HEK293 (cell line): ENCODE measurements at regions not wholly inside any gene's neighbourhood (a gene's known extent, or its start where the extent isn't known, plus 50 kb on each side); places are given as distances from the start of the nearest gene placed in this dataset.
"Not testable (repeated sequence)": the region's sequence is repeated elsewhere in the genome, so short reads cannot be mapped to it uniquely, and the experiment has no call there.

Source experiments
- CTCF ChIA-PET: fragments of 350-600 bp; formaldehyde crosslinking; extraction: SDS; loops from one replicate; lab custom pipeline; 2021; ENCODE audit warnings: antibody characterized with exemption; lab: Yijun Ruan, JAX
- POLR2A ChIA-PET: fragments of 300-600 bp; formaldehyde crosslinking; extraction: SDS; loops from one replicate; lab custom pipeline; 2020; ENCODE audit warnings: antibody characterized with exemption, inconsistent platforms; lab: Yijun Ruan, JAX
- H3K27ac ChIP-seq: fragments of 200-500 bp; sonication (Bioruptor generic); 2 replicates; pipeline ENCODE4 v1.5.1; 2014; ENCODE audit warnings: low read depth, low read length, control low read depth, inconsistent platforms; ENCODE audit errors: extremely low read depth
- H3K36me3 ChIP-seq, 2 experiments: fragments of 200-500 bp in 1 of 2; sonication (Bioruptor generic) in 1 of 2; 1 replicate in 1 of 2; 2 replicates in 1 of 2; pipeline ENCODE4 v1.5.1; 2014 to 2017; ENCODE audit warnings: inconsistent platforms in 2 of 2, low read length in 2 of 2; ENCODE audit not compliant: control insufficient read depth in 2 of 2, insufficient read depth in 1 of 2
- H3K4me1 ChIP-seq: fragments of 200-500 bp; sonication (Bioruptor generic); 2 replicates; pipeline ENCODE4 v1.5.1; 2014; ENCODE audit warnings: mild to moderate bottlenecking, low read length, inconsistent platforms; ENCODE audit not compliant: control insufficient read depth, insufficient read depth
- H3K4me3 ChIP-seq: 2 replicates; pipeline ENCODE4 v1.5.1; 2011; ENCODE audit warnings: low read depth, mild to moderate bottlenecking, control low read depth, low read length, moderate library complexity
- H3K9me3 ChIP-seq: fragments of 200-500 bp; sonication (Bioruptor generic); 2 replicates; pipeline ENCODE4 v1.5.1; 2014; ENCODE audit warnings: low read depth, low read length, inconsistent platforms; ENCODE audit not compliant: control insufficient read depth, insufficient read depth
- ATF2 ChIP-seq: fragments of 450-650 bp; formaldehyde crosslinking; IDR thresholded peaks from 2 replicates; pipeline ENCODE4 v1.5.1; 2016; ENCODE audit warnings: missing biosample characterization, missing genetic modification characterization, low read depth
- BCL11B ChIP-seq: fragments of 450-650 bp; formaldehyde crosslinking; IDR thresholded peaks from 2 replicates; pipeline ENCODE4 v1.5.1; 2016; ENCODE audit warnings: low read depth, missing biosample characterization, missing genetic modification characterization
- HIC1 ChIP-seq: fragments of 450-650 bp; formaldehyde crosslinking; IDR thresholded peaks from 2 replicates; pipeline ENCODE4 v1.5.1; 2016; ENCODE audit warnings: missing biosample characterization, missing genetic modification characterization
- OSR2 ChIP-seq: fragments of 450-650 bp; formaldehyde crosslinking; IDR thresholded peaks from 2 replicates; pipeline ENCODE4 v1.5.1; 2016; ENCODE audit warnings: missing biosample characterization, missing genetic modification characterization
- PATZ1 ChIP-seq: fragments of 450-650 bp; formaldehyde crosslinking; IDR thresholded peaks from 2 replicates; pipeline ENCODE4 v1.5.1; 2016; ENCODE audit warnings: missing biosample characterization, missing genetic modification characterization
- SCRT2 ChIP-seq: fragments of 450-650 bp; formaldehyde crosslinking; IDR thresholded peaks from 2 replicates; pipeline ENCODE4 v1.5.1; 2016; ENCODE audit warnings: missing biosample characterization, missing genetic modification characterization
- SP2 ChIP-seq: fragments of 450-650 bp; formaldehyde crosslinking; IDR thresholded peaks from 2 replicates; pipeline ENCODE4 v1.5.1; 2016; ENCODE audit warnings: missing biosample characterization, missing genetic modification characterization
- ZBTB21 ChIP-seq: fragments of 450-650 bp; formaldehyde crosslinking; IDR thresholded peaks from 2 replicates; pipeline ENCODE4 v1.5.1; 2017; ENCODE audit warnings: missing biosample characterization, missing genetic modification characterization
- ZBTB7A ChIP-seq: fragments of 450-650 bp; formaldehyde crosslinking; IDR thresholded peaks from 2 replicates; pipeline ENCODE4 v1.5.1; 2016; ENCODE audit warnings: low read depth, missing biosample characterization, missing genetic modification characterization
- ZNF274 ChIP-seq, 2 experiments: fragments of 200-500 bp in 1 of 2; fragments of 450-650 bp in 1 of 2; sonication (Bioruptor generic) in 1 of 2; formaldehyde crosslinking in 1 of 2; IDR thresholded peaks; 2 replicates each; pipeline versions ENCODE4 v1.5.1 to v1.6.1; 2014 to 2016; ENCODE audit warnings: borderline replicate concordance in 1 of 2, inconsistent platforms in 1 of 2, low read length in 1 of 2, missing biosample characterization in 1 of 2, missing genetic modification characterization in 1 of 2
- ZNF280C ChIP-seq: fragments of 450-650 bp; formaldehyde crosslinking; IDR thresholded peaks from 2 replicates; pipeline ENCODE4 v1.5.1; 2016; ENCODE audit warnings: missing biosample characterization, missing genetic modification characterization
- ZNF354C ChIP-seq: fragments of 450-650 bp; formaldehyde crosslinking; IDR thresholded peaks from 2 replicates; pipeline ENCODE4 v1.5.1; 2016; ENCODE audit warnings: missing biosample characterization, missing genetic modification characterization, low read depth, borderline replicate concordance
- ZNF510 ChIP-seq: fragments of 450-650 bp; formaldehyde crosslinking; IDR thresholded peaks from 2 replicates; pipeline ENCODE4 v1.5.1; 2018; ENCODE audit warnings: mild to moderate bottlenecking, missing genetic modification characterization, missing biosample characterization; ENCODE audit not compliant: insufficient replicate concordance
- ZNF626 ChIP-seq: fragments of 450-650 bp; sonication (Bioruptor Pico); formaldehyde crosslinking; IDR thresholded peaks from 2 replicates; pipeline ENCODE4 v1.5.1; 2018; ENCODE audit warnings: missing biosample characterization, missing genetic modification characterization, inconsistent platforms
- ZNF837 ChIP-seq: fragments of 450-650 bp; formaldehyde crosslinking; IDR thresholded peaks from 2 replicates; pipeline ENCODE4 v1.5.1; 2016; ENCODE audit warnings: missing biosample characterization, missing genetic modification characterization
- ZSCAN18 ChIP-seq: fragments of 450-650 bp; formaldehyde crosslinking; IDR thresholded peaks from 2 replicates; pipeline ENCODE4 v1.5.1; 2016; ENCODE audit warnings: missing biosample characterization, missing genetic modification characterization
- ZSCAN4 ChIP-seq: fragments of 450-650 bp; formaldehyde crosslinking; IDR thresholded peaks from 2 replicates; pipeline ENCODE4 v1.5.1; 2017; ENCODE audit warnings: missing biosample characterization, missing genetic modification characterization

GRCh38 chr1:93756657-93757056, 75.0 kb upstream of the BCAR3 start (continued):
- no peak for TF ChIP-seq PATZ1 (tag by site-specific recombination)

GRCh38 chr1:93755251-93755715, 73.6 kb upstream of the BCAR3 start:
- not testable (repeated sequence) for H3K4me3 ChIP-seq, H3K4me1 ChIP-seq, H3K27ac ChIP-seq, H3K36me3 ChIP-seq, H3K9me3 ChIP-seq
- ChIA-PET CTCF (interaction anchor here (0.6 to 1.5 kb wide), 4 partner anchors 14 to 451 kb away, joined by 3 to 5 read pairs (median 4); no protein-coding TSS in a partner anchor), POLR2A (interaction anchor here (1.3 kb wide), 1 partner anchor 24 kb away, joined by 3 read pairs; no protein-coding TSS in a partner anchor)

GRCh38 chr1:93753791-93754763, 72.4 kb upstream of the BCAR3 start:
- 0 out of 2 replicates have a peak, but pooled peaks cover 2% of the 10 kb centered on the region for H3K4me1 ChIP-seq
- POLR2A ChIA-PET = interaction anchor here (1.3 kb wide), 1 partner anchor 26 kb away, joined by 3 read pairs; no protein-coding TSS in a partner anchor
- CTCF ChIA-PET = interaction anchor here (0.6 to 1.1 kb wide), 4 partner anchors 60 to 896 kb away, joined by 3 to 5 read pairs (median 4); no protein-coding TSS in a partner anchor
- no peak overlapping the region for H3K4me3 ChIP-seq
- H3K27ac ChIP-seq = no peak overlapping the region
- no peaks in the 10 kb centered on the region for H3K9me3 ChIP-seq
- H3K36me3 ChIP-seq = no peaks in the 10 kb centered on the region
- TF ChIP-seq ZNF626 (tag by site-specific recombination) (no peak), ZSCAN4 (tag by site-specific recombination) (no peak), ZNF510 (tag by site-specific recombination) (peak; percentile 8), OSR2 (tag by site-specific recombination) (no peak), ZNF354C (tag by site-specific recombination) (no peak), ZNF837 (tag by site-specific recombination) (no peak), ZSCAN18 (tag by site-specific recombination) (no peak), ZBTB21 (peak; percentile 96), SCRT2 (no peak), SP2 (no peak), ZBTB7A (tag by site-specific recombination) (no peak), BCL11B (no peak), HIC1 (tag by site-specific recombination) (no peak), ZNF274 (IDR thresholded peaks at IDR 0.05; ENCODE audit: low read length) (no peak), ZNF274 (tag by site-specific recombination; IDR thresholded peaks at IDR 0.05; ENCODE audit: borderline replicate concordance) (no peak), ATF2 (tag by site-specific recombination) (peak; percentile 58), ZNF280C (tag by site-specific recombination) (no peak)
